Right atrium auricular region (tissue), 2 donors: ENCODE measurements at regions not wholly inside any gene's neighbourhood (a gene's known extent, or its start where the extent isn't known, plus 50 kb on each side); places are given as distances from the start of the nearest gene placed in this dataset.
"Not testable (repeated sequence)": the region's sequence is repeated elsewhere in the genome, so short reads cannot be mapped to it uniquely, and the experiment has no call there.

Source experiments
- DNase-seq: peaks from one replicate; pipeline ENCODE4 v3.0.0-alpha.2; 2019; ENCODE audit warnings: low spot score
- H3K27ac ChIP-seq, 2 donors: fragments of 200-600 bp; sonication (generic); 1 replicate in 1 of 2; 2 replicates in 1 of 2; pipeline ENCODE4 v1.5.1; 2016 to 2019
- H3K27me3 ChIP-seq, 2 donors: fragments of 200-600 bp; sonication (generic); one replicate each; pipeline versions ENCODE4 v1.5.1 to v1.6.0; 2017 to 2019
- H3K36me3 ChIP-seq: fragments of 200-600 bp; sonication (generic); one replicate; pipeline ENCODE4 v1.5.1; 2016
- H3K4me1 ChIP-seq, 2 donors: fragments of 200-600 bp; sonication (generic); one replicate each; pipeline versions ENCODE4 v1.5.1 to v1.6.0; 2017 to 2019
- H3K4me3 ChIP-seq, 2 donors: fragments of 200-600 bp; sonication (generic); 1 replicate in 1 of 2; 2 replicates in 1 of 2; pipeline ENCODE4 v1.5.1; 2017 to 2019; ENCODE audit warnings: mild to moderate bottlenecking in 1 of 2, moderate library complexity in 1 of 2
- H3K9me3 ChIP-seq, 2 donors: fragments of 200-600 bp; sonication (generic); one replicate each; pipeline ENCODE4 v1.5.1; 2019
- CTCF ChIP-seq, 2 donors: fragments of 200-600 bp; sonication (generic); IDR thresholded peaks; one replicate each; pipeline ENCODE4 v1.5.1; 2019; ENCODE audit warnings: antibody characterized with exemption in 2 of 2

- Histone ChIP-seq H3K9me3 (no peaks in the 10 kb centered on the region), H3K4me3 (no peak overlapping the region), H3K4me1 (no peaks in the 10 kb centered on the region), H3K27me3 (no peaks in the 10 kb centered on the region), H3K27ac (no peak overlapping the region), H3K36me3 (no peaks in the 10 kb centered on the region)
- no peak for TF ChIP-seq CTCF (IDR thresholded peaks at IDR 0.05)
- no peak for DNase-seq
Observed at GRCh38 chr2:136693966-136694365, 71.4 kb upstream of the THSD7B start.

GRCh38 chr2:136680079-136680478 is 85.3 kb upstream of the THSD7B start:
- H3K4me1 ChIP-seq, H3K4me3 ChIP-seq, H3K27ac ChIP-seq, H3K27me3 ChIP-seq, DNase-seq, H3K9me3 ChIP-seq, H3K36me3 ChIP-seq: not testable (repeated sequence)

GRCh38 chr2:136665736-136666135 is 99.6 kb upstream of the THSD7B start:
- Histone ChIP-seq H3K4me1 (no peaks in the 10 kb centered on the region), H3K36me3 (no peaks in the 10 kb centered on the region), H3K27me3 (no peaks in the 10 kb centered on the region), H3K4me3 (no peak overlapping the region), H3K9me3 (no peaks in the 10 kb centered on the region), H3K27ac (no peak overlapping the region)
- no peak for DNase-seq
- no peak for TF ChIP-seq CTCF (IDR thresholded peaks at IDR 0.05)

- Histone ChIP-seq H3K9me3 (no peaks in the 10 kb centered on the region), H3K4me1 (no peaks in the 10 kb centered on the region), H3K27ac (no peak overlapping the region), H3K27me3 (no peaks in the 10 kb centered on the region), H3K36me3 (no peaks in the 10 kb centered on the region), H3K4me3 (no peak overlapping the region)
- TF ChIP-seq CTCF (IDR thresholded peaks at IDR 0.05), result no peak
- no peak for DNase-seq
Observed at GRCh38 chr2:136664713-136665405, 100.5 kb upstream of the THSD7B start.

- Histone ChIP-seq H3K4me1 (peaks cover 0 to 3% of the 10 kb centered on the region in 2 donors), H3K27me3 (no peaks in the 10 kb centered on the region), H3K27ac (no peak overlapping the region), H3K9me3 (no peaks in the 10 kb centered on the region), H3K4me3 (no peak overlapping the region), H3K36me3 (no peaks in the 10 kb centered on the region)
- TF ChIP-seq CTCF (IDR thresholded peaks at IDR 0.05), result no peak
- no peak for DNase-seq
Observed at GRCh38 chr2:136658201-136658600, 107.1 kb upstream of the THSD7B start.

- Histone ChIP-seq H3K4me3 (no peak overlapping the region), H3K27ac (no peak overlapping the region), H3K9me3 (no peaks in the 10 kb centered on the region), H3K36me3 (no peaks in the 10 kb centered on the region), H3K27me3 (no peaks in the 10 kb centered on the region), H3K4me1 (peaks cover 0 to 3% of the 10 kb centered on the region in 2 donors)
- no peak for TF ChIP-seq CTCF (IDR thresholded peaks at IDR 0.05)
- no peak for DNase-seq
Observed at GRCh38 chr2:136653861-136654260, 111.5 kb upstream of the THSD7B start.
